ENCODE measurements at regions not wholly inside any gene's neighbourhood (a gene's known extent, or its start where the extent isn't known, plus 50 kb on each side); places are given as distances from the start of the nearest gene placed in this dataset.
A peak's percentile ranks its signal among the peaks of the same experiment; 100 is the strongest.
"Not testable (repeated sequence)": the region's sequence is repeated elsewhere in the genome, so short reads cannot be mapped to it uniquely, and the experiment has no call there.

GRCh38 chr2:234249873-234250272 lies 199.4 kb downstream of the SPP2 start:
- no peaks in the 10 kb centered on the region for H3K27me3 ChIP-seq (ENCODE audit: insufficient read depth, low read length)
- peak overlapping the region; percentile 58 for H3K27ac ChIP-seq (ENCODE audit: low read depth, low read length)
- H2BK12ac ChIP-seq (ENCODE audit: low read length): peak overlapping the region; percentile 3

GRCh38 chr2:234249034-234249735 lies 198.7 kb downstream of the SPP2 start:
- WGBS (ENCODE audit: extremely low coverage, insufficient coverage, insufficient read length): no CpG with 5 or more reads among the region's 5 CpGs
- H3K18ac ChIP-seq (ENCODE audit: low read length): no peak overlapping the region

More at GRCh38 chr2:234249873-234250272, 199.4 kb downstream of the SPP2 start:
- H3K23ac ChIP-seq (ENCODE audit: low read length): no peak overlapping the region
- H3K9me3 ChIP-seq (ENCODE audit: insufficient read depth, low read depth, low read length): peaks cover 7% of the 10 kb centered on the region
- H3K14ac ChIP-seq (ENCODE audit: low read length): no peak overlapping the region
- no CpG with 5 or more reads among the region's 5 CpGs for WGBS (ENCODE audit: extremely low coverage, insufficient coverage, insufficient read length)
- H3K36me3 ChIP-seq (ENCODE audit: control insufficient read depth in 1 of 2, insufficient read depth in 2 of 2, low read length in 2 of 2): no peaks in the 10 kb centered on the region
- H3K4me1 ChIP-seq (ENCODE audit: control insufficient read depth in 1 of 2, insufficient read depth in 2 of 2, low read length in 2 of 2): peaks cover 14 to 24% of the 10 kb centered on the region in 2 experiments
- no peak overlapping the region for H4K8ac ChIP-seq (ENCODE audit: low read depth, low read length)
- H4K91ac ChIP-seq (ENCODE audit: low read depth, low read length): no peak overlapping the region
- no peak overlapping the region for H2AK5ac ChIP-seq (ENCODE audit: low read length)
- H3K79me1 ChIP-seq (ENCODE audit: low read length): peaks cover 13% of the 10 kb centered on the region
- H4K12ac ChIP-seq (ENCODE audit: low read depth, low read length): no peak overlapping the region
- peak overlapping the region; percentile 1 for H2BK5ac ChIP-seq (ENCODE audit: low read depth, low read length, poor library complexity)
- peak; percentile 78 to 96 for DNase-seq
- H3K9ac ChIP-seq (ENCODE audit: low read length): no peak overlapping the region
- peak overlapping the region; percentile 66 for H2BK120ac ChIP-seq (ENCODE audit: insufficient read depth, low read length, poor library complexity)
- H3K18ac ChIP-seq (ENCODE audit: low read length): no peak overlapping the region
- H3K4ac ChIP-seq (ENCODE audit: low read depth, low read length): no peak overlapping the region
- no peak overlapping the region for H3K4me3 ChIP-seq (ENCODE audit: low read depth, low read length)
- H3K4me2 ChIP-seq (ENCODE audit: low read length): peak overlapping the region; percentile 54
- H2AFZ ChIP-seq (ENCODE audit: insufficient read depth, low read length, poor library complexity): no peak overlapping the region
- H3K79me2 ChIP-seq (ENCODE audit: control insufficient read depth, insufficient read depth, low read length, poor library complexity): no peaks in the 10 kb centered on the region

GRCh38 chr2:234248213-234248710 lies 197.8 kb downstream of the SPP2 start:
- H3K23ac ChIP-seq (ENCODE audit: low read length); H2AFZ ChIP-seq (ENCODE audit: insufficient read depth, low read length, poor library complexity); H4K12ac ChIP-seq (ENCODE audit: low read depth, low read length); DNase-seq; H2AK5ac ChIP-seq (ENCODE audit: low read length); H3K27me3 ChIP-seq (ENCODE audit: insufficient read depth, low read length); H3K9me3 ChIP-seq (ENCODE audit: insufficient read depth, low read depth, low read length); H2BK120ac ChIP-seq (ENCODE audit: insufficient read depth, low read length, poor library complexity); H3K4me2 ChIP-seq (ENCODE audit: low read length); H3K14ac ChIP-seq (ENCODE audit: low read length); H3K9ac ChIP-seq (ENCODE audit: low read length); H3K18ac ChIP-seq (ENCODE audit: low read length); H4K8ac ChIP-seq (ENCODE audit: low read depth, low read length); H3K4me3 ChIP-seq (ENCODE audit: low read depth, low read length); H3K36me3 ChIP-seq (ENCODE audit: control insufficient read depth in 1 of 2, insufficient read depth in 2 of 2, low read length in 2 of 2); H3K27ac ChIP-seq (ENCODE audit: low read depth, low read length); H4K91ac ChIP-seq (ENCODE audit: low read depth, low read length); H3K4ac ChIP-seq (ENCODE audit: low read depth, low read length); H3K79me2 ChIP-seq (ENCODE audit: control insufficient read depth, insufficient read depth, low read length, poor library complexity): not testable (repeated sequence)
- Histone ChIP-seq H2BK12ac (ENCODE audit: low read length) (peak overlapping the region; percentile 7), H3K79me1 (ENCODE audit: low read length) (peaks cover 13% of the 10 kb centered on the region), H2BK5ac (ENCODE audit: low read depth, low read length, poor library complexity) (peak overlapping the region; percentile 51), H3K4me1 (ENCODE audit: control insufficient read depth in 1 of 2, insufficient read depth in 2 of 2, low read length in 2 of 2) (peaks cover 14 to 24% of the 10 kb centered on the region in 2 experiments)
- no CpG with 5 or more reads among the region's 10 CpGs for WGBS (ENCODE audit: extremely low coverage, insufficient coverage, insufficient read length)

More at GRCh38 chr2:234249034-234249735, 198.7 kb downstream of the SPP2 start:
- Histone ChIP-seq H3K4me1 (ENCODE audit: control insufficient read depth in 1 of 2, insufficient read depth in 2 of 2, low read length in 2 of 2) (peaks cover 14 to 24% of the 10 kb centered on the region in 2 experiments), H3K14ac (ENCODE audit: low read length) (no peak overlapping the region), H2BK5ac (ENCODE audit: low read depth, low read length, poor library complexity) (peak overlapping the region; percentile 1), H3K79me1 (ENCODE audit: low read length) (peaks cover 13% of the 10 kb centered on the region), H3K4ac (ENCODE audit: low read depth, low read length) (no peak overlapping the region), H3K36me3 (ENCODE audit: control insufficient read depth in 1 of 2, insufficient read depth in 2 of 2, low read length in 2 of 2) (no peaks in the 10 kb centered on the region), H3K27ac (ENCODE audit: low read depth, low read length) (peak overlapping the region; percentile 20), H2AK5ac (ENCODE audit: low read length) (no peak overlapping the region), H3K23ac (ENCODE audit: low read length) (no peak overlapping the region), H4K12ac (ENCODE audit: low read depth, low read length) (no peak overlapping the region), H4K91ac (ENCODE audit: low read depth, low read length) (no peak overlapping the region), H4K8ac (ENCODE audit: low read depth, low read length) (no peak overlapping the region), H2BK12ac (ENCODE audit: low read length) (no peak overlapping the region), H2AFZ (ENCODE audit: insufficient read depth, low read length, poor library complexity) (no peak overlapping the region), H3K79me2 (ENCODE audit: control insufficient read depth, insufficient read depth, low read length, poor library complexity) (no peaks in the 10 kb centered on the region), H3K27me3 (ENCODE audit: insufficient read depth, low read length) (no peaks in the 10 kb centered on the region), H3K9ac (ENCODE audit: low read length) (no peak overlapping the region), H2BK120ac (ENCODE audit: insufficient read depth, low read length, poor library complexity) (no peak overlapping the region), H3K4me2 (ENCODE audit: low read length) (peak overlapping the region; percentile 54), H3K4me3 (ENCODE audit: low read depth, low read length) (no peak overlapping the region), H3K9me3 (ENCODE audit: insufficient read depth, low read depth, low read length) (peaks cover 7% of the 10 kb centered on the region)
- no peak for DNase-seq

GRCh38 chr2:234247453-234248180 lies 197.1 kb downstream of the SPP2 start:
- WGBS (ENCODE audit: extremely low coverage, insufficient coverage, insufficient read length): no CpG with 5 or more reads among the region's 42 CpGs
- peaks cover 7% of the 10 kb centered on the region for H3K9me3 ChIP-seq (ENCODE audit: insufficient read depth, low read depth, low read length)
- peaks cover 14 to 24% of the 10 kb centered on the region in 2 experiments for H3K4me1 ChIP-seq (ENCODE audit: control insufficient read depth in 1 of 2, insufficient read depth in 2 of 2, low read length in 2 of 2)

More at GRCh38 chr2:234247453-234248180, 197.1 kb downstream of the SPP2 start:
- Histone ChIP-seq H2AK5ac (ENCODE audit: low read length) (peak overlapping the region; percentile 88), H3K36me3 (ENCODE audit: control insufficient read depth in 1 of 2, insufficient read depth in 2 of 2, low read length in 2 of 2) (no peaks in the 10 kb centered on the region), H3K4ac (ENCODE audit: low read depth, low read length) (no peak overlapping the region), H4K12ac (ENCODE audit: low read depth, low read length) (no peak overlapping the region), H3K4me3 (ENCODE audit: low read depth, low read length) (no peak overlapping the region), H2BK120ac (ENCODE audit: insufficient read depth, low read length, poor library complexity) (peak overlapping the region; percentile 20), H3K27ac (ENCODE audit: low read depth, low read length) (no peak overlapping the region), H3K9ac (ENCODE audit: low read length) (no peak overlapping the region), H3K27me3 (ENCODE audit: insufficient read depth, low read length) (no peaks in the 10 kb centered on the region), H2AFZ (ENCODE audit: insufficient read depth, low read length, poor library complexity) (no peak overlapping the region), H3K23ac (ENCODE audit: low read length) (no peak overlapping the region), H4K91ac (ENCODE audit: low read depth, low read length) (peak overlapping the region; percentile 18), H2BK12ac (ENCODE audit: low read length) (peak overlapping the region; percentile 95), H3K18ac (ENCODE audit: low read length) (no peak overlapping the region), H4K8ac (ENCODE audit: low read depth, low read length) (no peak overlapping the region), H2BK5ac (ENCODE audit: low read depth, low read length, poor library complexity) (peak overlapping the region; percentile 51), H3K79me1 (ENCODE audit: low read length) (peaks cover 13% of the 10 kb centered on the region), H3K79me2 (ENCODE audit: control insufficient read depth, insufficient read depth, low read length, poor library complexity) (no peaks in the 10 kb centered on the region), H3K14ac (ENCODE audit: low read length) (peak overlapping the region; percentile 55), H3K4me2 (ENCODE audit: low read length) (no peak overlapping the region)
- DNase-seq: no peak
